Thyroid gland (tissue), 4 donors: ENCODE measurements at regions not wholly inside any gene's neighbourhood (a gene's known extent, or its start where the extent isn't known, plus 50 kb on each side); places are given as distances from the start of the nearest gene placed in this dataset.

Source experiments
- DNase-seq, 2 donors: peaks; one replicate each; pipeline ENCODE4 v3.0.0-alpha.2; 2019
- H3K27ac ChIP-seq, 3 donors: fragments of 200-600 bp; sonication (generic); 1 replicate in 2 of 3; 2 replicates in 1 of 3; pipeline ENCODE4 v1.5.1; 2016 to 2019; ENCODE audit warnings: mild to moderate bottlenecking in 1 of 3, moderate library complexity in 1 of 3
- H3K27me3 ChIP-seq: fragments of 200-600 bp; sonication (generic); one replicate; pipeline ENCODE4 v1.5.1; 2019
- H3K36me3 ChIP-seq, 2 donors: fragments of 200-600 bp; sonication (generic); one replicate each; pipeline ENCODE4 v1.5.1; 2016 to 2019
- H3K4me1 ChIP-seq, 2 donors: fragments of 200-600 bp; sonication (generic); one replicate each; pipeline ENCODE4 v1.5.1; 2017 to 2019
- H3K4me3 ChIP-seq, 3 donors: fragments of 200-600 bp; sonication (generic); replicated peaks in 1 of 3; 1 replicate in 2 of 3; 2 replicates in 1 of 3; pipeline ENCODE4 v1.5.1; 2016; ENCODE audit warnings: mild to moderate bottlenecking in 1 of 3
- H3K9me3 ChIP-seq: fragments of 200-600 bp; sonication (generic); one replicate; pipeline ENCODE4 v1.5.1; 2017
- POLR2A ChIP-seq, 2 donors: fragments of 450-650 bp; IDR thresholded peaks; one replicate each; pipeline ENCODE4 v1.6.1; 2017; ENCODE audit warnings: antibody characterized with exemption in 2 of 2, mild to moderate bottlenecking in 2 of 2, moderate library complexity in 1 of 2
- WGBS, 2 donors: methylation state at CpG; one replicate each; pipeline ENCODE4 v1.1.5; 2017; 5-methylcytosine and 5-hydroxymethylcytosine counted together
- intact Hi-C: fragments of 100-400 bp; cut with DNase I; formaldehyde crosslinking; loops from one replicate; pipeline ENCODE4 v1.15.1; 2023
- TF ChIP-seq, protein P1 (sequence below), 6 experiments: fragments of 200-600 bp in 3 of 6; fragments of 450-650 bp in 3 of 6; sonication (generic) in 3 of 6; IDR thresholded peaks; one replicate each; pipeline ENCODE4 v1.5.1; 2016 to 2019; ENCODE audit warnings: antibody characterized with exemption in 6 of 6, mild to moderate bottlenecking in 2 of 6, inconsistent platforms in 1 of 6, moderate library complexity in 1 of 6

- Histone ChIP-seq H3K36me3 (no peaks in the 10 kb centered on the region), H3K4me1 (no peaks in the 10 kb centered on the region), H3K9me3 (no peaks in the 10 kb centered on the region), H3K4me3 (no peak overlapping the region), H3K27me3 (no peaks in the 10 kb centered on the region), H3K27ac (no peak overlapping the region)
- 52 to 71% methylated on average over 6 of the region's 6 CpGs for WGBS, 2 donors
- DNase-seq, result peak; percentile 45 to 50
- TF ChIP-seq, protein P1, sequence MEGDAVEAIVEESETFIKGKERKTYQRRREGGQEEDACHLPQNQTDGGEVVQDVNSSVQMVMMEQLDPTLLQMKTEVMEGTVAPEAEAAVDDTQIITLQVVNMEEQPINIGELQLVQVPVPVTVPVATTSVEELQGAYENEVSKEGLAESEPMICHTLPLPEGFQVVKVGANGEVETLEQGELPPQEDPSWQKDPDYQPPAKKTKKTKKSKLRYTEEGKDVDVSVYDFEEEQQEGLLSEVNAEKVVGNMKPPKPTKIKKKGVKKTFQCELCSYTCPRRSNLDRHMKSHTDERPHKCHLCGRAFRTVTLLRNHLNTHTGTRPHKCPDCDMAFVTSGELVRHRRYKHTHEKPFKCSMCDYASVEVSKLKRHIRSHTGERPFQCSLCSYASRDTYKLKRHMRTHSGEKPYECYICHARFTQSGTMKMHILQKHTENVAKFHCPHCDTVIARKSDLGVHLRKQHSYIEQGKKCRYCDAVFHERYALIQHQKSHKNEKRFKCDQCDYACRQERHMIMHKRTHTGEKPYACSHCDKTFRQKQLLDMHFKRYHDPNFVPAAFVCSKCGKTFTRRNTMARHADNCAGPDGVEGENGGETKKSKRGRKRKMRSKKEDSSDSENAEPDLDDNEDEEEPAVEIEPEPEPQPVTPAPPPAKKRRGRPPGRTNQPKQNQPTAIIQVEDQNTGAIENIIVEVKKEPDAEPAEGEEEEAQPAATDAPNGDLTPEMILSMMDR (IDR thresholded peaks at IDR 0.05), result no peak
- TF ChIP-seq POLR2A (IDR thresholded peaks at IDR 0.05), result no peak
- intact Hi-C loops, result no loop called here
Measured at GRCh38 chr6:6772751-6773150, 184.2 kb downstream of the LY86 start.

- no peak for TF ChIP-seq POLR2A (IDR thresholded peaks at IDR 0.05)
- H3K9me3 ChIP-seq, result no peaks in the 10 kb centered on the region
- no peak overlapping the region for H3K4me3 ChIP-seq
- H3K36me3 ChIP-seq, result no peaks in the 10 kb centered on the region
- no peak overlapping the region for H3K27ac ChIP-seq
- WGBS, 2 donors, result 88 to 91% methylated on average over 3 of the region's 3 CpGs
- H3K27me3 ChIP-seq, result no peaks in the 10 kb centered on the region
- intact Hi-C loops, result no loop called here
- DNase-seq, result no peak
- peaks cover 3 to 4% of the 10 kb centered on the region in 2 donors for H3K4me1 ChIP-seq
Measured at GRCh38 chr6:6775074-6775473, 186.6 kb downstream of the LY86 start.

DNA sequence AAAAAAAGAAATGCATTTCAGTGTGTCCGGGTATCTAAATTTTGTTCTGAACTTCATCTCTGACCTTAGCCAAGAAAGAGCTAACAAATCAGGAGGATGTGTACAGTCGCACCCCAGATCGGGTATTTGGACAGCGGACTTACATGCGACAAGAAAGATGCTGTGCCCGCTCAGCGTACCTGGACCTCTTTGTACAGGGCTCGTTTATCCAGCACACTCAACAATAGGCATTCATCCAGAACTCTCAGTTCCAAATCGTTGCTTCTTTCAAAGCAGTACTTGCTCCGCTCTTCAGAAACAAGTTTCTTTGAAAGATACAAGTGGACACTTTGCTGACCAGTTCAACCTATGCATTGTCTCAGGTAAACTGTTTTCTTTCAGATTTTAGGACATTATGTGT lies 191.7 kb downstream of the LY86 start:
- intact Hi-C loops, result no loop called here
- 37 to 42% methylated on average over 10 of the region's 10 CpGs for WGBS, 2 donors
- Histone ChIP-seq H3K27me3 (no peaks in the 10 kb centered on the region), H3K4me1 (peaks cover 24 to 39% of the 10 kb centered on the region in 2 donors), H3K9me3 (no peaks in the 10 kb centered on the region), H3K27ac (peak overlapping the region in 2 of 3 donors; percentile 80 to 85), H3K4me3 (no peak overlapping the region), H3K36me3 (no peaks in the 10 kb centered on the region)
- peak; percentile 68 to 76 for DNase-seq
- TF ChIP-seq, protein P1 (IDR thresholded peaks at IDR 0.05), result no peak
- no peak for TF ChIP-seq POLR2A (IDR thresholded peaks at IDR 0.05)

DNA sequence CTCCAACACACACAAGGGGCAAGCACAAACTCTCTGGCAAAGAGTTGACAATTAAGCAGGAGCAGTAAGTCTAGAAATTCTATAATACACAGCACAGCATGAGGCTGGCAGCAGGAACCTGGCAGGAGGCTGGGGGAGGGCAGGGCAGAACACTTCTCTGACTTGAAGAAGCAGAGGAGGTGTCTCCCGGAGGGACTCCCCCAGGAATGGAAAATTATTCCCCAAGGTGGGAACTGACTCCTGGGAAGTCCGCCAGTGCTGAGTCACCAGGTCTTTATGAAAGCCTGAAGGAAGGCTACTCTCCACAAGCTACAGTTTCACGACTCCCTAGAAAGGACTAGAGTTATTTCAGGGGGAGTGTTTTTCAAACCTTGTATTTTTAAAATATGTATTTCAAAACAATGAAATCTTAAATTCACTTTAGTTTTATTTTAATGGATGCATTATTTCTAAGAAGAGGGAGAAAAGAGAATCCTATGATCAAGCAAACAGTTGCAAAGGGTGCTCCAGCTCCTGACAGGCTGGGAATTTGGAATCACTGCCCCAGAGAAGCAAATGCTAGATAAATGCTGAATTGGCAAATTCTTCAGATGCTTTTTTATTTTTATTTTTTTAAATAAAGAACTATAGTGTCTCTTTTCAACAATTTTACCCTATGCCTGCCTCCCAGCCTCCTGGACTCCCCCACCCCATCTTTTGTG lies 192.8 kb downstream of the LY86 start:
- 14% methylated on average over 3 of the region's 3 CpGs for WGBS, 2 donors
- DNase-seq, result peak; percentile 90 to 92
- Histone ChIP-seq H3K27me3 (no peaks in the 10 kb centered on the region), H3K27ac (peak overlapping the region; percentile 52 to 85 (median 80)), H3K9me3 (no peaks in the 10 kb centered on the region), H3K4me1 (peaks cover 24 to 40% of the 10 kb centered on the region in 2 donors), H3K36me3 (no peaks in the 10 kb centered on the region), H3K4me3 (no peak overlapping the region)
- TF ChIP-seq, protein P1 (IDR thresholded peaks at IDR 0.05), result no peak
- TF ChIP-seq POLR2A (IDR thresholded peaks at IDR 0.05), result no peak
- intact Hi-C loops, result no loop called here

- peak overlapping the region; percentile 52 to 85 (median 80) for H3K27ac ChIP-seq
- no peaks in the 10 kb centered on the region for H3K36me3 ChIP-seq
- H3K4me1 ChIP-seq, result peaks cover 24 to 40% of the 10 kb centered on the region in 2 donors
- no peak for DNase-seq
- no peak overlapping the region for H3K4me3 ChIP-seq
- TF ChIP-seq, protein P1 (IDR thresholded peaks at IDR 0.05), result no peak
- TF ChIP-seq POLR2A (IDR thresholded peaks at IDR 0.05), result no peak
- H3K27me3 ChIP-seq, result no peaks in the 10 kb centered on the region
- H3K9me3 ChIP-seq, result no peaks in the 10 kb centered on the region
- intact Hi-C loops, result no loop called here
Measured at GRCh38 chr6:6781873-6782227, 193.3 kb downstream of the LY86 start.
